ENCODE measurements at regions not wholly inside any gene's neighbourhood (a gene's known extent, or its start where the extent isn't known, plus 50 kb on each side); places are given as distances from the start of the nearest gene placed in this dataset.

DNA sequence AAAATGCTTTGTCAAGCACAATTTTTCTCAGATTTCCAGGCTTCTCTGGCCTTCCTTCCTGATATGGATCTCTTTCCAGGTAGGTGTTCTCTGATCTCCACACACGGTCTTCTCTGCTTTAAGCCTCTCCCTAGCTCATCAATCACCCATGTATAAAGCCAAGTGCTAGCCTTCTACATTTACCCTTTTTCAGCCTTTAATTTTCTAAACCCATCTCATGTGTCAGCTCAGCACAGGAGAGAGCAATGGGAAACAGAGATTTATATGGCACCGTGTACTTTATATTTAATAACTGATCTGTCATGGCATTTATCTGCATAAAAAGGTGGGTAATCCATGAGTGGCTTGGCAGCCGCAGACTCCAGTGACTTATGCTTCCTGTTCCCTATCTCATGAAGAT lies 495.0 kb downstream of the RASEF start:
- TF ChIP-seq, protein P1, sequence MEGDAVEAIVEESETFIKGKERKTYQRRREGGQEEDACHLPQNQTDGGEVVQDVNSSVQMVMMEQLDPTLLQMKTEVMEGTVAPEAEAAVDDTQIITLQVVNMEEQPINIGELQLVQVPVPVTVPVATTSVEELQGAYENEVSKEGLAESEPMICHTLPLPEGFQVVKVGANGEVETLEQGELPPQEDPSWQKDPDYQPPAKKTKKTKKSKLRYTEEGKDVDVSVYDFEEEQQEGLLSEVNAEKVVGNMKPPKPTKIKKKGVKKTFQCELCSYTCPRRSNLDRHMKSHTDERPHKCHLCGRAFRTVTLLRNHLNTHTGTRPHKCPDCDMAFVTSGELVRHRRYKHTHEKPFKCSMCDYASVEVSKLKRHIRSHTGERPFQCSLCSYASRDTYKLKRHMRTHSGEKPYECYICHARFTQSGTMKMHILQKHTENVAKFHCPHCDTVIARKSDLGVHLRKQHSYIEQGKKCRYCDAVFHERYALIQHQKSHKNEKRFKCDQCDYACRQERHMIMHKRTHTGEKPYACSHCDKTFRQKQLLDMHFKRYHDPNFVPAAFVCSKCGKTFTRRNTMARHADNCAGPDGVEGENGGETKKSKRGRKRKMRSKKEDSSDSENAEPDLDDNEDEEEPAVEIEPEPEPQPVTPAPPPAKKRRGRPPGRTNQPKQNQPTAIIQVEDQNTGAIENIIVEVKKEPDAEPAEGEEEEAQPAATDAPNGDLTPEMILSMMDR (IDR thresholded peaks at IDR 0.05): no peak
- TF ChIP-seq POLR2A (IDR thresholded peaks at IDR 0.05): no peak

Measured in esophagus squamous epithelium (tissue), 4 donors.